ENCODE measurements at regions not wholly inside any gene's neighbourhood (a gene's known extent, or its start where the extent isn't known, plus 50 kb on each side); places are given as distances from the start of the nearest gene placed in this dataset.

GRCh38 chr1:102586022-102586421 is 522.3 kb downstream of the COL11A1 start:
- TF ChIP-seq, protein P1, sequence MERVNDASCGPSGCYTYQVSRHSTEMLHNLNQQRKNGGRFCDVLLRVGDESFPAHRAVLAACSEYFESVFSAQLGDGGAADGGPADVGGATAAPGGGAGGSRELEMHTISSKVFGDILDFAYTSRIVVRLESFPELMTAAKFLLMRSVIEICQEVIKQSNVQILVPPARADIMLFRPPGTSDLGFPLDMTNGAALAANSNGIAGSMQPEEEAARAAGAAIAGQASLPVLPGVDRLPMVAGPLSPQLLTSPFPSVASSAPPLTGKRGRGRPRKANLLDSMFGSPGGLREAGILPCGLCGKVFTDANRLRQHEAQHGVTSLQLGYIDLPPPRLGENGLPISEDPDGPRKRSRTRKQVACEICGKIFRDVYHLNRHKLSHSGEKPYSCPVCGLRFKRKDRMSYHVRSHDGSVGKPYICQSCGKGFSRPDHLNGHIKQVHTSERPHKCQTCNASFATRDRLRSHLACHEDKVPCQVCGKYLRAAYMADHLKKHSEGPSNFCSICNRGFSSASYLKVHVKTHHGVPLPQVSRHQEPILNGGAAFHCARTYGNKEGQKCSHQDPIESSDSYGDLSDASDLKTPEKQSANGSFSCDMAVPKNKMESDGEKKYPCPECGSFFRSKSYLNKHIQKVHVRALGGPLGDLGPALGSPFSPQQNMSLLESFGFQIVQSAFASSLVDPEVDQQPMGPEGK (CRISPR knock-in tag; IDR thresholded peaks at IDR 0.05; ENCODE audit: borderline replicate concordance) = no peak
- no peak for TF ChIP-seq ARNTL (CRISPR knock-in tag; IDR thresholded peaks at IDR 0.05; ENCODE audit: borderline replicate concordance, low read depth)
- TF ChIP-seq ZNF70 (CRISPR knock-in tag; IDR thresholded peaks at IDR 0.05) = no peak
- TF ChIP-seq ZC3H10 (CRISPR knock-in tag; IDR thresholded peaks at IDR 0.05) = no peak
- no peak for TF ChIP-seq TSHZ2 (CRISPR knock-in tag; IDR thresholded peaks at IDR 0.05)
- TF ChIP-seq PPARA (CRISPR knock-in tag; IDR thresholded peaks at IDR 0.05; ENCODE audit: borderline replicate concordance) = no peak
- TF ChIP-seq TOX (CRISPR knock-in tag; IDR thresholded peaks at IDR 0.05; ENCODE audit: borderline replicate concordance) = no peak
- no peak for TF ChIP-seq TCF4 (CRISPR knock-in tag; IDR thresholded peaks at IDR 0.05; ENCODE audit: borderline replicate concordance)
- no peak for TF ChIP-seq SNAI2 (CRISPR knock-in tag; IDR thresholded peaks at IDR 0.05)
- no peak for TF ChIP-seq ZFP3 (CRISPR knock-in tag; IDR thresholded peaks at IDR 0.05)
- TF ChIP-seq, protein P2, sequence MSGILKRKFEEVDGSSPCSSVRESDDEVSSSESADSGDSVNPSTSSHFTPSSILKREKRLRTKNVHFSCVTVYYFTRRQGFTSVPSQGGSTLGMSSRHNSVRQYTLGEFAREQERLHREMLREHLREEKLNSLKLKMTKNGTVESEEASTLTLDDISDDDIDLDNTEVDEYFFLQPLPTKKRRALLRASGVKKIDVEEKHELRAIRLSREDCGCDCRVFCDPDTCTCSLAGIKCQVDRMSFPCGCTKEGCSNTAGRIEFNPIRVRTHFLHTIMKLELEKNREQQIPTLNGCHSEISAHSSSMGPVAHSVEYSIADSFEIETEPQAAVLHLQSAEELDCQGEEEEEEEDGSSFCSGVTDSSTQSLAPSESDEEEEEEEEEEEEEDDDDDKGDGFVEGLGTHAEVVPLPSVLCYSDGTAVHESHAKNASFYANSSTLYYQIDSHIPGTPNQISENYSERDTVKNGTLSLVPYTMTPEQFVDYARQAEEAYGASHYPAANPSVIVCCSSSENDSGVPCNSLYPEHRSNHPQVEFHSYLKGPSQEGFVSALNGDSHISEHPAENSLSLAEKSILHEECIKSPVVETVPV (CRISPR knock-in tag; IDR thresholded peaks at IDR 0.05) = no peak
- no peak for TF ChIP-seq RARB (CRISPR knock-in tag; IDR thresholded peaks at IDR 0.05)
- no peak for TF ChIP-seq ZNF8 (CRISPR knock-in tag; IDR thresholded peaks at IDR 0.05)
- no peak for TF ChIP-seq ZFP30 (CRISPR knock-in tag; IDR thresholded peaks at IDR 0.05)

Measured in SK-N-SH treated with all-trans-retinoic acid at 6 μM for 48 hours (cell line).